RWPE2 (cell line): ENCODE measurements at regions not wholly inside any gene's neighbourhood (a gene's known extent, or its start where the extent isn't known, plus 50 kb on each side); places are given as distances from the start of the nearest gene placed in this dataset.

Experiments
- ATAC-seq: fragments of 200-7000 bp; cut with Tn5 transposase; 3 replicates; pipeline ENCODE4 v1.9.1; 2021; ENCODE audit warnings: low read depth
- DNase-seq: peaks from one replicate; pipeline ENCODE4 v3.0.0-alpha.2; 2020; ENCODE audit warnings: low spot score
- H3K27ac ChIP-seq: fragments of 450-650 bp; 2 replicates; pipeline ENCODE4 v1.5.1; 2017; ENCODE audit warnings: mild to moderate bottlenecking; ENCODE audit not compliant: poor library complexity, severe bottlenecking
- H3K27me3 ChIP-seq: fragments of 250-450 bp; sonication (Bioruptor Pico); 2 replicates; pipeline ENCODE4 v1.5.1; 2021; ENCODE audit warnings: mild to moderate bottlenecking, moderate library complexity; ENCODE audit not compliant: insufficient read depth, poor library complexity, severe bottlenecking
- H3K36me3 ChIP-seq: fragments of 250-450 bp; sonication (Bioruptor Pico); 2 replicates; pipeline ENCODE4 v1.5.1; 2020; ENCODE audit warnings: low read depth, mild to moderate bottlenecking, moderate library complexity
- H3K4me1 ChIP-seq: fragments of 250-450 bp; sonication (Bioruptor Pico); 2 replicates; pipeline ENCODE4 v1.5.1; 2021; ENCODE audit warnings: mild to moderate bottlenecking, moderate library complexity; ENCODE audit not compliant: insufficient read depth, poor library complexity, severe bottlenecking
- H3K4me3 ChIP-seq: fragments of 250-450 bp; sonication (Bioruptor Pico); 2 replicates; pipeline ENCODE4 v1.5.1; 2021; ENCODE audit warnings: mild to moderate bottlenecking, moderate library complexity; ENCODE audit not compliant: severe bottlenecking
- H3K9me3 ChIP-seq: fragments of 250-450 bp; sonication (Bioruptor Pico); 2 replicates; pipeline ENCODE4 v1.5.1; 2021; ENCODE audit warnings: mild to moderate bottlenecking, moderate library complexity; ENCODE audit not compliant: severe bottlenecking
- CTCF ChIP-seq: fragments of 450-650 bp; IDR thresholded peaks from one replicate; pipeline ENCODE4 v1.5.1; 2017; ENCODE audit warnings: mild to moderate bottlenecking, moderate library complexity; ENCODE audit not compliant: poor library complexity, severe bottlenecking

GRCh38 chr14:94677747-94678146 is 65.6 kb downstream of the SERPINA3 start:
- no peak overlapping the region for H3K27ac ChIP-seq
- H3K9me3 ChIP-seq: no peaks in the 10 kb centered on the region
- no peak overlapping the region for H3K4me3 ChIP-seq
- H3K36me3 ChIP-seq: no peaks in the 10 kb centered on the region
- ATAC-seq: no peak
- peak; percentile 47 for DNase-seq
- H3K4me1 ChIP-seq: peaks cover 3% of the 10 kb centered on the region
- TF ChIP-seq CTCF: no peak
- no peaks in the 10 kb centered on the region for H3K27me3 ChIP-seq

GRCh38 chr14:94677213-94677612 is 65.0 kb downstream of the SERPINA3 start:
- H3K36me3 ChIP-seq: no peaks in the 10 kb centered on the region
- no peaks in the 10 kb centered on the region for H3K27me3 ChIP-seq
- H3K9me3 ChIP-seq: no peaks in the 10 kb centered on the region
- H3K4me3 ChIP-seq: no peak overlapping the region
- no peak overlapping the region for H3K27ac ChIP-seq
- DNase-seq (peak; percentile 42), ATAC-seq (no peak)
- peaks cover 3% of the 10 kb centered on the region for H3K4me1 ChIP-seq
- TF ChIP-seq CTCF: no peak

- Histone ChIP-seq H3K9me3 (no peaks in the 10 kb centered on the region), H3K27ac (no peak overlapping the region), H3K4me1 (peaks cover 3% of the 10 kb centered on the region), H3K4me3 (no peak overlapping the region), H3K27me3 (no peaks in the 10 kb centered on the region), H3K36me3 (no peaks in the 10 kb centered on the region)
- no peak for TF ChIP-seq CTCF
- no peak for ATAC-seq
- DNase-seq: peak; percentile 25
Measured at GRCh38 chr14:94676495-94677185, 64.4 kb downstream of the SERPINA3 start.

DNA sequence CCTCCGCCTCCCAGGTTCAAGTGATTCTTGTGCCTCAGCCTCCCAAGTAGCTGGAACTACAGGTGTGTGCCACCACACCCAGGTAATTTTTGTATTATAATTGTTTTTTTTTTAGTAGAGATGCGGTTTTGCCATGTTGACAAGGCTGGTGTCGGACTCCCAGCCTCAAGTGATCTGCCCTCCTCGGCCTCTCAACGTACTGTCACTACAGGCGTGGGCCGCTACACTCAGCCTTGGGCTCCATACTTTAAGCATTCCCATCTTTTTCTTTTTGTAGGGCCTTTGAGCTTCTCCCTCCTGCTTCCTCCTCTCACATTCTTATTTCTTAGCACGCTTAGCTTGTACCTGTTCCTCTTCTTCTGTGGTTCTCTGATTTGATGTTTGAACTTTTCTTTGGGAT is 62.8 kb downstream of the SERPINA3 start:
- peaks cover 3% of the 10 kb centered on the region for H3K4me1 ChIP-seq
- no peak for ATAC-seq
- H3K27me3 ChIP-seq: no peaks in the 10 kb centered on the region
- H3K9me3 ChIP-seq: no peaks in the 10 kb centered on the region
- peak; percentile 12 for DNase-seq
- no peak overlapping the region for H3K4me3 ChIP-seq
- H3K36me3 ChIP-seq: no peaks in the 10 kb centered on the region
- no peak overlapping the region for H3K27ac ChIP-seq
- TF ChIP-seq CTCF: no peak

GRCh38 chr14:94673781-94674231 is 61.6 kb downstream of the SERPINA3 start:
- DNase-seq (peak; percentile 48), ATAC-seq (peak; percentile 29; the same call in 1 of the 3 replicates)
- Histone ChIP-seq H3K4me1 (peaks cover 3% of the 10 kb centered on the region), H3K36me3 (no peaks in the 10 kb centered on the region), H3K27ac (no peak overlapping the region), H3K27me3 (no peaks in the 10 kb centered on the region), H3K9me3 (no peaks in the 10 kb centered on the region), H3K4me3 (no peak overlapping the region)
- no peak for TF ChIP-seq CTCF
